NCI-H146 treated with DMSO at 0.1 percent for 48 hours (cell line): ENCODE measurements at regions not wholly inside any gene's neighbourhood (a gene's known extent, or its start where the extent isn't known, plus 50 kb on each side); places are given as distances from the start of the nearest gene placed in this dataset.
"Not testable (repeated sequence)": the region's sequence is repeated elsewhere in the genome, so short reads cannot be mapped to it uniquely, and the experiment has no call there.

Experiments used
- DNase-seq: peaks from one replicate; lab custom pipeline; 2025; ENCODE audit not compliant: unreplicated experiment; lab: John Stamatoyannopoulos, UW

DNA sequence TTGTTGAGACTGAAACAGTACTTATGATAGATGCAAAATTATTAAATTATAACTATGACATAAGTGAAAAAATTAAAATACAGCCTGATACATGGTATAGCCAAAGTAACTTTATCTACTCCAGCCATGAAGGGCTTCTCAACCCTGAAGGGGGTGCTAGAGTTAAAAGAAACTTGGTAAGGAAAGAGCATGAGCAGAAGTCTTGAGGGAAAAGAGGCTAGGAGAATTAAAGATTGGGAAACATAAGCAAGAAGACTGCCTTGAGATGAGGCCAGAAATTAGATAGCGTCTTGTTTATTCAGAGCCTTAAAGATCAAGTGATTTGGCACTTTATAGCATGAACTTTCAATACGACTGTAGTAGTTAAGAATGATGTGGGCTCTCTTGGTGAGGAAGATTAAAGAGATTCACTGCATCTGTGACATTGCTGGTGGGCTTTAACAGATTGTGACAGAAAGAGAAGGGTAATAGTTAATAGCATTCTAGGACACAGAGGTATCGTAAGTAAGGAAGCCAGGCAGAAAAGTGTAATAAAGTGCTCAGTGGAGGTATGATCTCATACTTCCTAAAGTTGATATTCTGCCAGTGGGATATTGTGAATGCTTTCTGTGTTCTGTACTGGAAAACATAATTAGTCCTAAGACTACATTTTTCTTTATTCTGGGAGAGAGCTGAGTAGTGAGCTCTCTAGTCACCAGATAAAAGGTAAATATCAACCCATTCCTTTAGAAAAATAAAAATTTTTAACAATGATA is 385.4 kb upstream of the PRR20A start:
- no peak for DNase-seq

GRCh38 chr13:56763333-56763732 is 377.4 kb upstream of the PRR20A start:
- not testable (repeated sequence) for DNase-seq

- DNase-seq = no peak
Observed at GRCh38 chr13:56773148-56773547, 367.6 kb upstream of the PRR20A start.

DNA sequence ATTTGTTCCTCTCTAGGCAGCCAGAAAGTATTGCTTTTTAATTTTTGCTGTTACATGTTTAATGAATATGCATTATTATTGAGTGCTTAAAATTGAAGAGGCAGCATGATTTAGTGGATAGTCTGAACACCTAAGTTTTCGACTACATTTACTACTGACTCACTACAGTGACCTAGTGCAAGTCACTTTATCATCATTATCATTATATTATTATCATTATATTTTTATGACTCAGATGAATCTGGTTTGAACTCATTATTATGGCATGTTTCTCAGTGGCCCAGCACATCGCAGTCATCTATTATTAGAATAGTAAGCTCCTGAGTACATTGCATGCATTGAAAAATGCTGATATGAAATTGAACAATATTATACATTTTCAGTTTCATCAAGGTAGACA is 351.2 kb upstream of the PRR20A start:
- no peak for DNase-seq

- no peak for DNase-seq
Observed at GRCh38 chr13:56837161-56837560, 303.6 kb upstream of the PRR20A start.

DNA sequence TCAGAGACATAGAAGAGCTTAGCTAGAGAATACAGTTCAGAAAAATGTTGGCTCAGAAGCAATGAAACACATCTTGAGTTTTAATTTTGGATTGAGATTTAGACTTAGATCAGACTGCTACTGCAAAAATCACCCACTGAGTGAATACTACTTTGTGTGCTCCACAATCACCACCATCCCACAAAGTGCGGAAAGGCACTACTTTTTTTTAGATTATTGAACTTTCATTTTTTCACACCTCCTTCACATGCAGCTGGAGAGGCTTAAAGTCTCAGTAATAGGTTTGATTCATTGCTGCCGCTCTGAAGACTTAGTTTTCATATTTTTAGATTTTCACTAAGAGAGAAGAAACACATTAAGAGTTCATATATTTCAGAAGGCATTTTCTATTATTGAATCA is 289.9 kb upstream of the PRR20A start:
- DNase-seq = no peak

GRCh38 chr13:56861476-56861875 is 279.2 kb upstream of the PRR20A start:
- DNase-seq = no peak

- no peak for DNase-seq
Observed at GRCh38 chr13:56864451-56864850, 276.3 kb upstream of the PRR20A start.

DNA sequence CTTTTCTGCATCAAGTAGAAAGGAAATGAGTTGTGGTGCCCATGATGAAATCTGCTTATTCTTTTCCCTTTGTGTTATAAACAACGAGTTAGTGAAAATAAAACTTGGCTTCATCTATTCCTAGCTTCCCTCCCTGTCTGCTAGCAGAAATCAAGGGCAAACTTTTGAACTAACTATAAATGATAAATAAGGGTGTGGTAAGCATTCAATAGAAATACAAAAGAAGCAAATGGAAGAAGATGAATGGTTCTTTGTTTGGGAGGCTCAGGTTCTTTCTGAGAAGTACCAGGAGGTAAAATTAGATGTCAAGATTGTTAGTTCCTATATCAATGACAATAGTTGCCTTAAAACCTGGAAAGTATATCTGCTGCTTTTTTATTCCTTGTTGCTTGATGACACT is 275.3 kb upstream of the PRR20A start:
- DNase-seq = no peak

- DNase-seq = no peak
Observed at GRCh38 chr13:56869671-56870070, 271.0 kb upstream of the PRR20A start.

DNA sequence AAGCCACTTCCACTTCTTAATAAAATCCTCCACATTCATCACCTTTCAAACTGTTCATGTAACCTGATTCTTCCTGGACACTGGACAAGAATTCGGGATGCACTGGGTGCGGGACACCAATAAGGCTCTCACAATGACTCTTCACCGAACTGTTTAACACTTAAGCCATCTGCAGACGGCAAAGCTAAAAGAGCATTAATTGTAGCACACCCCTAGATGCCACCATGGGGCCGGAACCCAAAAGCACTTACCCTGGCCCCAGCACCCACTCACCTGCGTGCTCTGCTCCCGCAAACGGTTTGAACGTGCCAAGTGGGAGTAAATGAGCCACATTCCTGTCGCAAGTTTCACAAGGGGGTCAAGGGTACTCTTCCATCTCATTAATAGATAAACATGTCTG is 254.3 kb upstream of the PRR20A start:
- DNase-seq = no peak

DNA sequence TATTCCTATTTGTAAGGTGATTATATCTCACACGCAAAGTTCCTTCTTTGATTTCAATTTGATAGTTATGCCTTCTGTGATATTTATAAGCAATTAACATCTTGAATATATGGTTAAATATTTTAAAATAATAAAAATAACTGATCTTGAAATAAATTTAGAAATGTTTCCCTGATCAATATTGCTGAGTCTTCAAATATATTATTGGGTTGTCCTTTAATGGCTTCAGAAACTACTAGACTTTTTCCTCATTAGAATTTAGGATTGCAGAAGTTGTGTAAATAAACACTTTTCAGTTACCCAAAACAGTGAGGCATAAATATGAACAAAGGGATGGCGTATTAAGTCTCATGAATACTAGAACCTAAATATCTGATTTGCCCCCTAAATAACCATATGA is 252.3 kb upstream of the PRR20A start:
- DNase-seq = no peak

DNA sequence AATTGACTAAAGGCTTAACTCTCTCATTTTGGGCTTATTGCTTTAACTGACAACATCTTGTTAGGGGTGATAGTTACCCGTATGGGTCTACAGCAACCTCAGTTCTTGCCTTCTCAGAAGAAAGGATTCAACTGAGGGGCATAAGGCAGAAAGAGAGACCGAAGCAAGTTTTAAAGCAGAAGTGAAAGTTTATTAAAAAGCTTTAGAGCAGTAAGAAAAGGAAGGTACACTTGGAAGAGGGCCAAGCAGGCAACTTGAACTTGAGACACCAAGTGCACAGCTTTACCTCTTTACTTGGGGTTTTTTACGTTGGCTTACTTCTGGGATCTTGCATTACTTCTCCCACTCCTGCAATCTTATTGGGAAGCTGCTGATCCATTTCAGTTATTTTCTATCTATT is 246.9 kb upstream of the PRR20A start:
- DNase-seq = no peak

- no peak for DNase-seq
Observed at GRCh38 chr13:56900549-56901279, 240.0 kb upstream of the PRR20A start.

- no peak for DNase-seq
Observed at GRCh38 chr13:56902276-56902675, 238.4 kb upstream of the PRR20A start.

- no peak for DNase-seq
Observed at GRCh38 chr13:56903710-56904282, 236.9 kb upstream of the PRR20A start.

DNA sequence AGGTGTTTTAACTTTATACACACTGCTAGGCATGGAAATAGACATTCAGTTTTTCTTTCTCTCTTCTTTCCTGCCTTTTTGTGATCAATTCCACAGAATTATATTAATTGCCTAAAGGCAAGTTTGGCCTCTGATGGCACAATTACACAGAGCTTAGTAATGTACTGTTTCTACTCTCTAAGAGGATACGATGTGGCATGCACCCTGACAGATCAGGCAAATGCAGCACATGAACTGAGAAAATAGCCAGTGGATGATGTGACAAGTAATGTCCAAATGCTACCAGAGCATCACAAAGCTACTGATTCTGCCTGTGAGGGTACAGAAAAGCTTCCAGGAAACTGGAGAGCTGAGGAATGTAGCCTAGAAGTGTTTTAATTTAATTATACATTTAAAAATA is 233.8 kb upstream of the PRR20A start:
- DNase-seq = no peak

DNA sequence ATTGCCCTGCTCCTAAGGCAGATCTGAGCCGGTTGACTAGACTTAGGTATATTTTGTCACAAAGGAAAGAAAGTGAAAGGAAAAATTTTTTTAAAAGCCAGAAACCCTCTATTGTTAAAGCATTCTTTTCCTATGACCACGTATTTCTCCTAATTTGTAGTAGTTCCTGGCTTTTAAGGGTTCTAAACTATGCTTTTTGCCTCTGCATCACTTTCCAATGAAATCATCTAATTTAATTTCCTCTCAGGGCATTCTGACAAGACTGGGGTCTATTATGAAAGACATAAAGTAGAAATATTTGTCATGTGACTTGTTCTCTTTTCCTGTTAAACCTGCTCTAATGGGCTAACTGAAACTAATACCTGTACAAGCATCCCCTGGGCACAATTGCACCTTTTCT is 233.0 kb upstream of the PRR20A start:
- DNase-seq = no peak

DNA sequence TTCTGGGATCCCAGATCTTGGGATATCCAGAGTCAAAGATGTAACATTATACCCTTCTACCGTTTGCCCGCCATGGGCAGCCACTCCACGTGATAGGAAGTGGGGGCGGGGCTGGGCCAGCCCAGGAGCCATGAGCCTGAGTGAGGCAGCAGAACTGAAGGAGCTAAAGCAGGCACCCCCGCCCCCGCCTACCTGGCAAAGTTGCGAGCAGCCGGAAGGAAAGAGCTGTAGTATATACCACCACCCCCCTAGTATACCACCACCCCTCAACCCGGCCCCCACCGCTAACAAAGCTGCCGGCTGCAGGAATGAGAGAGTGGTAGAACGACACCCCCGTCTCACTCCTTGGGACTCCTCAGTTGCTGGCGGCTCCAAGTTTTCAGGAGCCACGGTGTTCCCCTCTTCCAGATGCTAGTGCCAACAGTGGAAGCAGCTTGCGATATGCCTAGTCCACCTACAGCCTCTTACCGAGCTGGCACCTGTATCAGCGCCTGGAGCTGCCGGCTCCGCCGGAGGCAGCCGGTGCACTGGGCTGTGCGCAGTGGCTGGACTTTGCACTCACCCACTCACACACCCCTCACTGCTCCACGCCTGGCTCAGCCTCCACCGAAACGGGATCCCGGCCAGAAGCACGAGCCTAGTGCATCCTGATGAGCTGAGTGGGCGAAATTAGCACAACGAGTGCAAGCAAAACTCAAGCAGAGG is 230.7 kb upstream of the PRR20A start:
- no peak for DNase-seq

DNA sequence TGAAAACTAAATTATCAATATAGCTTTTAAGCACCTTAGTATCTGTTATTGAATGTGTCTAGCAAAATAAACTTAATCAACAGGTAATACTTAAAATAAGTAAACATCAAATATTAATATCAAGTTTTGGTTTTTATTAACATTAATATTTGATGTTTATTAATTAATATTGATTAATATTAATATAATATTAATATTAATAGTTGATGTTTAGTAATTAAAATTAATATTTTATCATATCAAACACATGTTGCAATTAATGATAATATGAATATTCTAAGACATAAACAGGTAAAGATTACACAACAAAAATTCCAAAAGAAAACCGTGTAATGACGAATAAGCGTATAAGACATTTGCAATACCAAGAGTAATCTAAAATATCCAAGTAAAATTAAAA is 222.8 kb upstream of the PRR20A start:
- no peak for DNase-seq

- no peak for DNase-seq
Observed at GRCh38 chr13:56923626-56924140, 217.0 kb upstream of the PRR20A start.

DNA sequence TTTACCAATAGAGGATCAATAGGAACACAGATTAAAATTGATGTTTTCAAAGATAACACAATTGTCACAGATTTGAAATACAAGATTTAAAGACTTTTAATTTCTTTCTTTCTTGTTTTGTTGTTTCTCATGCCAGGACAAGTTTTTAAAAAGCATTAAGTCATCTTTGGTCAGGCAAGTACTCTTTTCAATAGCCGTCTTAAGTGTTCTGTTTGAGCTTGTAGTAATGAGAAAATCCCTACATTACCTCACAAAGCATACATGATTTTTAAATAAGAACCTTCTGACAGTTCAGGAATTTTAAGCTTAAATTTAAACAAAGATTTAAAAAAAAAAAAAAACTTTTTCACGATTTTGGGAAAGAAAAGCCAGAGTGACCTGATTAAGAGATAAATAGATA is 216.3 kb upstream of the PRR20A start:
- DNase-seq = no peak
